A549 (cell line): ENCODE measurements at regions not wholly inside any gene's neighbourhood (a gene's known extent, or its start where the extent isn't known, plus 50 kb on each side); places are given as distances from the start of the nearest gene placed in this dataset.

Experiments
- ATAC-seq, 2 experiments: fragments of 200-7000 bp in 1 of 2; fragments of >200 bp in 1 of 2; cut with Nextera tagmentation in 1 of 2; cut with Tn5 transposase in 1 of 2; 3 replicates each; pipeline versions ENCODE4 v1.8.0 to v1.9.1; 2018 to 2020; ENCODE audit warnings: mild to moderate bottlenecking in 1 of 2, moderate library complexity in 1 of 2
- CTCF ChIA-PET: fragments of 300-600 bp; sonication (Branson Sonifier 250); formaldehyde crosslinking; extraction: SDS; loops from one replicate; lab custom pipeline; 2021; ENCODE audit warnings: antibody characterized with exemption, inconsistent platforms; lab: Yijun Ruan, JAX
- POLR2A ChIA-PET: fragments of 350-600 bp; formaldehyde crosslinking; extraction: SDS; loops from one replicate; lab custom pipeline; 2021; ENCODE audit warnings: antibody characterized with exemption, inconsistent platforms; lab: Yijun Ruan, JAX
- DNase-seq, 2 experiments: peaks; one replicate each; pipeline versions ENCODE4 v3.0.0 to v3.0.0-alpha.2; 2011 to 2016; ENCODE audit warnings: low read depth in 1 of 2, low spot score in 1 of 2
- FAIRE-seq: peaks from 2 replicates; lab custom pipeline; 2011; peaks lifted over from hg19 to GRCh38; lab: Jason Lieb, UNC
- H3K27ac ChIP-seq, 2 experiments: fragments of >200 bp; sonication (Bioruptor Twin); formaldehyde crosslinking; 3 replicates each; pipeline ENCODE4 v1.5.1; 2016 to 2017
- H3K4me1 ChIP-seq: fragments of >200 bp; sonication (Bioruptor Twin); formaldehyde crosslinking; 3 replicates; pipeline ENCODE4 v1.6.1; 2016
- H3K4me2 ChIP-seq: fragments of >200 bp; sonication (Bioruptor Twin); formaldehyde crosslinking; 3 replicates; pipeline ENCODE4 v1.6.1; 2016
- H3K4me3 ChIP-seq: fragments of >200 bp; sonication (Bioruptor Twin); formaldehyde crosslinking; 3 replicates; pipeline ENCODE4 v1.5.1; 2016
- H3K9me3 ChIP-seq: fragments of >200 bp; sonication (Bioruptor Twin); formaldehyde crosslinking; 3 replicates; pipeline ENCODE4 v1.6.1; 2016
- BHLHE40 ChIP-seq: IDR thresholded peaks from 2 replicates; pipeline ENCODE4 v1.6.1; 2012; ENCODE audit warnings: low read depth, low read length, inconsistent platforms
- CBX2 ChIP-seq: fragments of 200-600 bp; sonication (generic); IDR thresholded peaks from 2 replicates; pipeline ENCODE4 v1.6.1; 2016; ENCODE audit warnings: low read depth, mild to moderate bottlenecking, borderline replicate concordance
- CHD2 ChIP-seq: fragments of 150-350 bp; IDR thresholded peaks from 2 replicates; pipeline ENCODE4 v1.6.1; 2014; ENCODE audit warnings: low read length; ENCODE audit not compliant: partially characterized antibody
- CHD4 ChIP-seq: fragments of 200-600 bp; sonication (generic); IDR thresholded peaks from 2 replicates; pipeline ENCODE4 v1.6.1; 2016; ENCODE audit warnings: antibody characterized with exemption, mild to moderate bottlenecking, borderline replicate concordance
- E2F6 ChIP-seq: IDR thresholded peaks from 2 replicates; pipeline ENCODE4 v1.6.1; 2012; ENCODE audit warnings: low read depth, borderline replicate concordance
- EHF ChIP-seq: fragments of 250-450 bp; sonication (Bioruptor Pico); IDR thresholded peaks from 2 replicates; pipeline ENCODE4 v1.5.0; 2020; ENCODE audit warnings: mild to moderate bottlenecking
- FOXS1 ChIP-seq: fragments of 250-450 bp; sonication (Bioruptor Pico); IDR thresholded peaks from 2 replicates; pipeline ENCODE4 v1.5.0; 2020; ENCODE audit warnings: mild to moderate bottlenecking, moderate library complexity
- GATA3 ChIP-seq: IDR thresholded peaks from 2 replicates; pipeline ENCODE4 v1.6.1; 2012; ENCODE audit warnings: borderline replicate concordance
- HOXB5 ChIP-seq: fragments of 250-450 bp; sonication (Bioruptor Pico); IDR thresholded peaks from 2 replicates; pipeline ENCODE4 v1.5.0; 2020; ENCODE audit warnings: mild to moderate bottlenecking, moderate library complexity
- KDM1A ChIP-seq: fragments of 200-600 bp; sonication (generic); IDR thresholded peaks from 2 replicates; pipeline ENCODE4 v1.6.1; 2016; ENCODE audit warnings: low read depth, mild to moderate bottlenecking
- KDM5A ChIP-seq: fragments of 200-600 bp; sonication (generic); IDR thresholded peaks from 2 replicates; pipeline ENCODE4 v1.6.1; 2016; ENCODE audit warnings: antibody characterized with exemption, mild to moderate bottlenecking
- MAZ ChIP-seq: fragments of 150-350 bp; IDR thresholded peaks from 2 replicates; pipeline ENCODE4 v1.6.1; 2014; ENCODE audit warnings: antibody characterized with exemption, low read depth, low read length, borderline replicate concordance
- PBX3 ChIP-seq: IDR thresholded peaks from 2 replicates; pipeline ENCODE4 v1.6.1; 2012
- POLR2AphosphoS2 ChIP-seq: conservative IDR thresholded peaks from 2 replicates; pipeline ENCODE4 v1.6.1; 2012; ENCODE audit warnings: low read length, improper control_type of control experiment, inconsistent platforms
- RAD21 ChIP-seq, 2 experiments: fragments of >200 bp in 1 of 2; sonication (Bioruptor Twin) in 1 of 2; formaldehyde crosslinking in 1 of 2; IDR thresholded peaks in 1 of 2; conservative IDR thresholded peaks in 1 of 2; 2 replicates in 1 of 2; 3 replicates in 1 of 2; pipeline ENCODE4 v1.6.1; 2012 to 2018; ENCODE audit warnings: inconsistent platforms in 1 of 2
- RCOR1 ChIP-seq: fragments of 150-350 bp; IDR thresholded peaks from 2 replicates; pipeline ENCODE4 v1.6.1; 2014; ENCODE audit warnings: antibody characterized with exemption, low read length, low read depth
- RFX5 ChIP-seq: fragments of 450-650 bp; IDR thresholded peaks from 2 replicates; pipeline ENCODE4 v1.7.1; 2014; ENCODE audit warnings: antibody characterized with exemption, mild to moderate bottlenecking, moderate library complexity
- SREBF2 ChIP-seq: fragments of 450-650 bp; IDR thresholded peaks from 2 replicates; pipeline ENCODE4 v1.6.1; 2014; ENCODE audit warnings: mild to moderate bottlenecking, moderate library complexity
- TFCP2L1 ChIP-seq: fragments of 250-450 bp; sonication (Bioruptor Pico); IDR thresholded peaks from 2 replicates; pipeline ENCODE4 v1.5.0; 2021; ENCODE audit warnings: mild to moderate bottlenecking
- WGBS: methylation state at CpG from one replicate; pipeline ENCODE4 v1.1.6; 2017; ENCODE audit errors: missing lambda C conversion rate; 5-methylcytosine and 5-hydroxymethylcytosine counted together
- TF ChIP-seq, protein P1 (sequence below): fragments of 150-350 bp; IDR thresholded peaks from 2 replicates; pipeline ENCODE4 v1.6.1; 2014; ENCODE audit warnings: low read depth, mild to moderate bottlenecking, low read length
- TF ChIP-seq, protein P2 (sequence below): fragments of >200 bp; sonication (Bioruptor Twin); formaldehyde crosslinking; IDR thresholded peaks from 3 replicates; pipeline ENCODE4 v1.6.1; 2016

DNA sequence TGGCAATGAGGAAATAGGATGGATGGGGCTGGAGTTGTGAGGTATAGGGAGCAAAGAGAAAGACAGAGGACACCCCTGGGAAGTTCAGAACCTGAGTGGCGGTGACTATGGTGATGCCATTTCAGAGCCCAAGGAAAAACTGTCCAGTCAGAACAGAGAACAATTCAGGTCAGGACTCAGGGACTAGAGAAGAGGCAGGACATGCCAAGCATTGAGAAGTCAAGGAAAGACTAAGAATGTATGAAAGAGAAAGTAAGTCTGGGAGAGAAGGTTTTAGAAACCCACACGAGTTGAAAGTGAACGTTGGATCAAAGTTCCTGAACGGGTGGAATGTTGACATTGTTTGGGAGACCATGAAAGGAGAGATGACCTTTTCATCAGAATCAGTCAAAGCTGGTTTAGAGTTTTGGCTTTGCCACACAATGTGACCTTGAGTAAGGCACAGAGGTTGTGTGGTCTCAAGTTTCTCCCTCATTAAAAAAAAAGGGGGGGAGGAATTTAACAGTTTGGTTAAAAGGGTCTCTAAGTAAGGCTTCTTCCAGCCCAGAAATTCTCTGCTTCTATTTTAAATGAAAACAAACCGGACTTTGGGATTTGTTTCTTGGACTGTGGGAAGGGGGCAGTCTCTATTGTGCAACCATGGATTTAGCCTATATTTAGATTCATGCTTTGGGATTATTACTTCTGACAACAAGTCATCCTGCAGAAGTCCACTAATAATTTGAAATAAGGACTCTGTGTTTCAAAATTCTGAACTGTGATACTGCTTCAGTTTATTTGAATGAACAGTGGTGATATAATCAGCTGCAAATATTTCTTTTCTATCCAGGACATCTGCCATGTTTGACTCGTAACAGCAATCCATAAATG is 315.9 kb upstream of the TBL1XR1 start (continued):
- TF ChIP-seq E2F6 (no peak), RAD21 (conservative IDR thresholded peaks at IDR 0.05 in 1 of 2, IDR thresholded peaks at IDR 0.05 in 1 of 2) (no peak), CHD4 (no peak), MAZ (no peak), KDM5A (no peak)
- TF ChIP-seq, protein P1, sequence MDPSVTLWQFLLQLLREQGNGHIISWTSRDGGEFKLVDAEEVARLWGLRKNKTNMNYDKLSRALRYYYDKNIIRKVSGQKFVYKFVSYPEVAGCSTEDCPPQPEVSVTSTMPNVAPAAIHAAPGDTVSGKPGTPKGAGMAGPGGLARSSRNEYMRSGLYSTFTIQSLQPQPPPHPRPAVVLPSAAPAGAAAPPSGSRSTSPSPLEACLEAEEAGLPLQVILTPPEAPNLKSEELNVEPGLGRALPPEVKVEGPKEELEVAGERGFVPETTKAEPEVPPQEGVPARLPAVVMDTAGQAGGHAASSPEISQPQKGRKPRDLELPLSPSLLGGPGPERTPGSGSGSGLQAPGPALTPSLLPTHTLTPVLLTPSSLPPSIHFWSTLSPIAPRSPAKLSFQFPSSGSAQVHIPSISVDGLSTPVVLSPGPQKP, result no peak

DNA sequence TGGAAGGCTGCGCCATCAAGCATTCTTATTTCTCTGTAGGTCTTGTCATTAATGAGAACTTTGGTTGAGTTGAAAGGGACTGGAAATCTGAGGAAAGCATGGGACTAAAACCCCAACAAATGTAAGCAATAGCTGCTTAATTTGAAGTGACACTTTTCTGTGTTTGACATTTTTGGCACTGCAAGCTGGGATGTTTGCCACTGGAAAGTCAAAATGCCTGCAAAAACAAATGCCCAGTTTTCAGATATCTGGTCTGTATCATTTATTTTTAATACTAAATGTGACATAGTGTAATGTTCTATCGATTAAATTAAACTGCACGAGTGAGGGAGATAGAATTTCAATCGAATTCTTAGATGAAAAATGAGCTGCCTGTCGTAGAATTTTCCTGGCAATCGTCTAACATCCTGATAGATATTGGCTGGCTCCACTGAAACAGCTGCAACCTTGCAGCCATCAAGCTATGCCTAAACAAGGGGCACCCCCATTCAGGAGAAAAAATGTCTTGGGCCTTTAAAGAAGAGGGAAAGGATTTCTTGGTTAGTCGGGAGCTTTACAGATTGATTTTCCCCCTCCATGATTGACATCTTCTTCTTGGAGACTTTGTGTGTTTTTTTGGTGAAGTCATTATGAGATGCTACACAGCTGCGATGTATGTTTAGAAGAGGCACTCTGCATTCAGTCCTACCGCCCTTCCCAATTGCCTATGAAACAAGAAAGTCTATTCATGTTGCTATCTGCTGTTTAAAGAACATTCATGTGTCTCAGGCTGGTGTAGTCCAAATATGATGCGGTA is 316.7 kb upstream of the TBL1XR1 start:
- POLR2A ChIA-PET, result no interaction called here
- no peak overlapping the region for H3K4me3 ChIP-seq
- WGBS, result 86% methylated on average over 10 of the region's 10 CpGs
- no peak for DNase-seq
- H3K27ac ChIP-seq, result no peak overlapping the region
- FAIRE-seq, result no peak
- TF ChIP-seq CHD2 (no peak), HOXB5 (CRISPR knock-in tag) (no peak), KDM1A (no peak), BHLHE40 (no peak), TFCP2L1 (no peak), CBX2 (no peak), E2F6 (no peak), RCOR1 (no peak), RFX5 (no peak), MAZ (no peak), GATA3 (no peak), PBX3 (no peak), SREBF2 (no peak), EHF (CRISPR knock-in tag) (no peak), FOXS1 (CRISPR knock-in tag) (no peak), POLR2AphosphoS2 (no peak)
- TF ChIP-seq, protein P2, sequence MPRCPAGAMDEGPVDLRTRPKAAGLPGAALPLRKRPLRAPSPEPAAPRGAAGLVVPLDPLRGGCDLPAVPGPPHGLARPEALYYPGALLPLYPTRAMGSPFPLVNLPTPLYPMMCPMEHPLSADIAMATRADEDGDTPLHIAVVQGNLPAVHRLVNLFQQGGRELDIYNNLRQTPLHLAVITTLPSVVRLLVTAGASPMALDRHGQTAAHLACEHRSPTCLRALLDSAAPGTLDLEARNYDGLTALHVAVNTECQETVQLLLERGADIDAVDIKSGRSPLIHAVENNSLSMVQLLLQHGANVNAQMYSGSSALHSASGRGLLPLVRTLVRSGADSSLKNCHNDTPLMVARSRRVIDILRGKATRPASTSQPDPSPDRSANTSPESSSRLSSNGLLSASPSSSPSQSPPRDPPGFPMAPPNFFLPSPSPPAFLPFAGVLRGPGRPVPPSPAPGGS, result no peak
- H3K9me3 ChIP-seq, result no peaks in the 10 kb centered on the region
- 0 out of 3 replicates have a peak, but pooled peaks cover 4% of the 10 kb centered on the region for H3K4me1 ChIP-seq
- ATAC-seq, result no peak
- no peak overlapping the region for H3K4me2 ChIP-seq
- CTCF ChIA-PET, result no interaction called here
